HEK293T (cell line): ENCODE measurements at regions not wholly inside any gene's neighbourhood (a gene's known extent, or its start where the extent isn't known, plus 50 kb on each side); places are given as distances from the start of the nearest gene placed in this dataset.

ENCODE experiments used
- ELF4 ChIP-seq: fragments of 450-650 bp; IDR thresholded peaks from 2 replicates; pipeline ENCODE4 v1.6.1; 2017; ENCODE audit warnings: antibody characterized with exemption
- SP1 ChIP-seq: fragments of 450-650 bp; IDR thresholded peaks from 2 replicates; pipeline ENCODE4 v1.6.1; 2017
- ZNF384 ChIP-seq: fragments of 450-650 bp; IDR thresholded peaks from 2 replicates; pipeline ENCODE4 v1.6.1; 2016

GRCh38 chr16:48881272-48881671 is 271.3 kb upstream of the N4BP1 start:
- TF ChIP-seq SP1: no peak
- no peak for TF ChIP-seq ELF4
- no peak for TF ChIP-seq ZNF384
